GM19238 (cell line): ENCODE measurements at regions not wholly inside any gene's neighbourhood (a gene's known extent, or its start where the extent isn't known, plus 50 kb on each side); places are given as distances from the start of the nearest gene placed in this dataset.
"Not testable (repeated sequence)": the region's sequence is repeated elsewhere in the genome, so short reads cannot be mapped to it uniquely, and the experiment has no call there.

Source experiments
- DNase-seq: peaks from one replicate; pipeline ENCODE4 v3.0.0; 2011; ENCODE audit warnings: low spot score; ENCODE audit not compliant: insufficient read length

DNA sequence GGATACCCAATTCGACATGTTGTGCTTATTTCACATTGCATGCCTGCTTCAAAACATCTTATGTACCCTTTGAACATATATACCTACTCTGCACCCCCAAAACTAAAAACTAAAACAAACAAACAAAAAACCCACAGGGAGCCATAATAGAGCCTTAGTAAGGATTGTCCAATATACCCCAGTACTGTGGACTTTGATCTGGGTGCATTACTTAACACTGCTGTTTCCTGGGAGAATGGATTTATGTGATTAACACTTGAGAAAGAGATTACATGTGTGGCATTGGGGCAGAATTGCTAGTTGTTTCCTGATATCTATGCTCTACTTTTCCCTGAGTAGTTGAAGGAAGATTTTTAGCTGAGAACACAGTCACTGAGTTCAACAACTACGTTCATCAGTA is 583.4 kb upstream of the ROBO1 start:
- DNase-seq, result no peak

DNA sequence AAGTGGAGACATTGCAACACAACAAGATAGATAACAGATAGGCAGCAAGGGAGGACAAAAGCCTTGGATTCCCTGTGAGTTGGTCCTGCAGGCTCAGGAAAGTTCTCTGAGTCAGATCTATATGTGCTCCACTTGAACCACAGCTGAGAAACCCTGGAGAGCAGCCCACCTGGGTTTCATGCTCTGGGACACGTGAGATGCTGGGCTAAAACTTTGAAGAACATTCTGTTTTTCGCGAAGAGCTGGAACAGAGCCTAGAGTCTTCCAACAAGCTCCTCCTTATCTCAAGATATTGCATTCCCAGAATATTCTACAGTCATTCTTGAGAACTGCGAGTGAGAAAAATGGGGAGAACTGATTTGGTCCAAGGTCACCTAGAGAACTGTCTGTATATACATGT is 583.0 kb upstream of the ROBO1 start:
- no peak for DNase-seq

DNA sequence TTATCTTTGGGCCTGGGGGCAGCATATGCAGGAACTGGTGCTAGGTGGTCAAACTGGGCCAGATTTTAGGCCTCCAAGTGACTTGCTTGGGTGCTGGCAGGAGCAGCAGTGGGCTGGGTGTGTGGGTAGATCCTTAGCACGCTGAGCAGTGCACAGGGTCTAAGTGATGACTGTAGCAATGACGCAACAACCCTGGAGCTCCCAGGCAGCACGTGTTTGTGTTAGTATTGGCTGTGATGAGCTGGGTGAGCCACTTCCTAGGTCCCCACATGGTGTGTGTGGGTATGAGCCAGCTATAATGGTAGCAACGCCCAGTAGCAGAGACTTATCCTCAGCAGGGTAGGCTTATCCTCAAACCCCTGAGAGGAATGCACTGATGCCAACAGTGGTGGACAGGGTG is 570.6 kb upstream of the ROBO1 start:
- DNase-seq, result no peak

DNA sequence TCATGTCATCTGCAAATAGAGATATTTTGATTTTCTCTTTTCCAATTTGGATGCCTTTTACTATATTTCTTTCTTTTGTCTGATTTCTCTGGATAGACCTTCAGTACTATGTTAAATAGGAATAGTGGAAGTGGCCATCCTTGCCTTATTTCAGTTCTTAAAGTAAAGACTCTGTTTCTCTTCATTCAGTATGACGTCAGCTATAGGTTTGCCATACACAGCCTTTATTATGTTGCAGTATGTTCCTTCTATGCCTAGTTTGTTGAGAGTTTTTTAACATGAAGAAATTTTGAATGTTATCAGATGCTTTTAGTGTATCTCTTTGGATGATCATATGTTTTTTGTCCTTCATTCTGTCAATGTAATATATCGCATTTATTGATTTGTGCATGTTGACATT is 566.7 kb upstream of the ROBO1 start:
- no peak for DNase-seq

DNA sequence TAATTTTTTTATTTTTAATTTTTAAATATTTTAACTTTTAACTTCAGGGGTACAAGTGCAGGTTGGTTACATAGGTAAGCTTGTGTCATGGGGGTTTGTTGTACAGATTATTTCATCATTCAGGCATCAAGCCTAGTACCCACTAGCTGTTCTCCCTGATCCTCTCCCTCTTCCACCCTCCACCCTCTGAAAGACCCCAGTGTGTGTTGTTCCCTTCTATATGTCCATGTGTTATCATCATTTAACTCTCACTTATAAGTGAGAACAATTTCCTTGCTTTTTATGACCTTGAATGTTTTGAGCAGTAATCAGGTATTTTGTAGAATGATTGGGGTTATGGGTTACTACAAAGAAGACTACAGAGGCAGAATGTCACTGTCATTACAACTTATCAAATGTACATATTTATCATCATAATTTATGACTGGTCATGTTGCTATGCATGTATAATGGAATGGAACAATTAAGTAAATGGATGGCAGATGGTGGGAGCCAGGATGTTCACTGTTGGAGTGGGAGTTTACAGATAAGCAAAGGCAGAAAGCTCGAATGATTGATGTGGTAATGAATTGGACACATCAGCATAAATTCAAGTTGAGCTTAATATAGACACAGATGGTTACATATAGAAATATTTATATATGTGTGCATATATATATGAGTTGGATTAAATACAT is 563.8 kb upstream of the ROBO1 start:
- no peak for DNase-seq

DNA sequence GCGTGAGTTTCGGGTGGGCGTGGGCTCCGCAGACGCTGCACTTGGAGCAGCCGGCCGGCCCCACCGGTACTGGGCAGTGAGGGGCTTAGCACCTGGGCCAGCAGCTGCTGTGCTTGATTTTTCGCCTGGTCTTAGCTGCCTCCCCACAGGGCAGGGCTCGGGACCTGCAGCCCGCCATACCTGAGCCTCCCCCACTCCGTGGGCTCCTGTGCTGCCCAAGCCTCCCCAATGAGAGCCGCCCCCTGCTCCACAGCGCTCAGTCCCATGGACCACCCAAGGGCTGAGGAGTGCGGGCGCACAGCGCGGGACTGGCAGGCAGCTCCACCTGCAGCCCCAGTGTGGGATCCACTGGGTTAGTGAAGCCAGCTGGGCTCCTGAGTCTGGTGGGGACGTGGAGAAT is 546.7 kb upstream of the ROBO1 start:
- DNase-seq, result not testable (repeated sequence)

DNA sequence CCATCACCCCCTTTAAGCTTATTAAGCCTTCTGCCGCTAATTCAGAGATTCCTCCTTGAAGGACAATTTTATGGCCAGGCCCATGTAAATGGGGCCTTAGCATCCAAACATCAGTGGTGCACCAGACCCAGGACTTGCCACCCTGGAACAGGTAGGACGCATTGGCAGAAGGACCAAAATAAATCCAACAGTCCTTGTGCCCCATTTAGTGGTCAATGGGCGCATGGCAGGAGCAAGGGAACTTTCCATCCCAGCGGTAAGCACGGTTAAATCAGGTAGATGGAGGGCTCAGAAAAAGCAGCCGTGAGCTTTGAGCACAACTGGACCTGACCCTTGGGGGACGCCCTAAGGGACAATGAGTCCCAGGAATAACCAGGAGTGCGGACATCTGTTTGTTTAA is 540.8 kb upstream of the ROBO1 start:
- DNase-seq, result no peak

DNA sequence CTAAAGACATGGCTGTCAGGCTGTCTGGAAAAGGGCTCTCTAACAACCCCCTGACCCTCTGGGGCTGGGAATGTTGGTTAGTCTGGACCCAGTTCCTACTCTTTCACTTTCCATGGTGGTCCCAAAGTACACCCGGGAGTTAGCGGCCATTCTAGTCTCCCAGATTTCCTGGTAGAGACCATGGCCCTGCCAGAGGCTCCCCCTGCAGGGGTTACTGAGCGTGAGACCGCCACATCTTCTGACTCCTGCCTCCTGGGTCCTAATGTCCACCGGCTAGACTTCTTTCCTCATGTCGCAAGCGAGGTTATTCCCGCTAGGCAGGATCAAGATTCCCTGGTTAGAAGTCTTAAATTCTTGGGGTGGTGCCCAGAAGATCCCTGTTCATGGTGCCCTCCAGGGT is 540.0 kb upstream of the ROBO1 start:
- DNase-seq, result no peak

DNA sequence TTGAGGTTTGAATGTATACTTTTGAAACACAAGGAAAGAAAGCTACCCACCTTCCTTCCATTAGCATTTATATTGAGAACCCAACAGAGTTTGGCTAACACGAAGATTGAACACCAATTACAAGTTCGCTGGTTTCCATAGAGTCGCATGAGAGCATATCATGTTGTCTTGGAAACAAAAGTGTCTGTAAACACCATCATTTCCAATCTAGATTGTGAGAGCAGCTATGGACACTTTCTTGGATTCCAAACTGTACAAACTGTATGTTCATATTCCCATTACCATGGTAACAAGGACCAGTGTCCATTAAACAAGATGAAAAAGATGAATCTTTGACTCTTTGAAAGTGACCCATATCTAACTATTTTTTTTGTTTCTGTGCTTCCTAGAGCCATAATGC is 529.9 kb upstream of the ROBO1 start:
- no peak for DNase-seq

DNA sequence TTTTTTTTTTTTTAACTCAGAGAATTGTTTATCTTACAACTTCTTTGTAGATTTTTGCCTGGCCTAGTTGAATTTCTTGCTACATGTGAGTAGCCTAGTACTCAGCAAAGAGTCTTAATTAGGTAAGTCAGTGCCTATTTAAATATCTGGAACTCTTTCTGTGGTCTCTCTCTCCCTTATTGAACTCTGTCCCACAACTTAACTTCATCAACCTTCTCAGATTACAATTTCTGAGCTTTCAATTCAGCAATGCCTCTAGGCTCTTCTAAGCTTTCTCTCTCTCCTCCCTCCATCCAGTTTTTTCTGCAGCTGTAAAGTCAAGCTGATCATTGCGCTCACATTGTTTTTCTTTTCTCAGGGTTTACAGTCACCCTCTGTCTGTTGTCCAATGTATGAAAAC is 517.6 kb upstream of the ROBO1 start:
- DNase-seq, result no peak

DNA sequence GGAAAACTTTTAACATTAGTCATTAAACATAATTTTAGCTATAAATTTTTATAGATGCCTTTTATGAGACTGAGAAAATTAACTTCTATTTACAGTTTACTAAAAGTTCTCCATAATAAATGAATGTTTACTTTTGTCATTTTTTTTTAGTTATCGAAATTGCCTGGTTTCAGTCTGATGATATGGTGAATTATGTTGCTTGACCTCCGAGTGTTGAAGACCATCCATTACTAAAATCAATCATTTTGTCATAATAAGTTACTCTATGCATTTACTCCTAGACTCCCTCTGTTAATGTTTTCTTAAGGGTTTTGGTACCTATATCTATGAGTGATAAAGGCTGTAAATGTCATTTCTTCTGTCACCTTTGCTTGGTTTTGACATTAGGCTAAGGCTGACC is 516.0 kb upstream of the ROBO1 start:
- DNase-seq, result no peak

DNA sequence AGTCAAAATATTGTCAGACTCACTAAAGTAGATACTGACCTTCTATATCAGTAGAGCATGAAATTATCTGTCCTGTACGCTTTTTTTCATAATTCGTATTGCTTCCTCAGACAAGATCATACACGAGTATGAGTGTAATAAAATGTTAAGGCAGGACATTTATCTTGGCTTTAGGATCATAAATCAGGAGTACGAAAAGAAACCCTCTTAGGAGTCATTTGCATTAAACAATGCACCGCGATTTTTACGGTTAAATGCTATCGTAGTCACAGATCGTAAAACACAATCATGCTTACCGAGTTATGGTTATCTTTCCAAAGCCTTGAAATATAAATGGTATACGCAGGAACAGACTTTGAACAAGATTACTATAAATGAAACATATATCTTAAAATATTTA is 510.3 kb upstream of the ROBO1 start:
- DNase-seq, result no peak

DNA sequence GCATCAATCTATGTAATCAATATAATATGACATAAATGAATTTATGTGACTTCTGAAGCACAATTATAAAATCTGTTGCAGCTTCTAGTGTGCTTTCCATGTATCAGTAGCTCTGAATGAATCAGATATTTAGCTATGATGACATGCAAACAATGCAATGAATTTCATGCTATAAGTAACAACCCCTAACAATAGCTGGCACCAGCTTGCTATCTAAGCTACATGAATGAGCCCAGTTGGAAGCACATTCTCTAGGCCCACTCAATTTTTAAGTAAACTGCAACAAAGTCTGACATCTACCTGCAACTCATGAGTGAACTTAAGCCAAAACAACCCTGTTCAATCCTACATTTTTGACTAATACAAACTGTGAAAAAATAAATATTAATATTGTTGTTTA is 507.3 kb upstream of the ROBO1 start:
- no peak for DNase-seq

DNA sequence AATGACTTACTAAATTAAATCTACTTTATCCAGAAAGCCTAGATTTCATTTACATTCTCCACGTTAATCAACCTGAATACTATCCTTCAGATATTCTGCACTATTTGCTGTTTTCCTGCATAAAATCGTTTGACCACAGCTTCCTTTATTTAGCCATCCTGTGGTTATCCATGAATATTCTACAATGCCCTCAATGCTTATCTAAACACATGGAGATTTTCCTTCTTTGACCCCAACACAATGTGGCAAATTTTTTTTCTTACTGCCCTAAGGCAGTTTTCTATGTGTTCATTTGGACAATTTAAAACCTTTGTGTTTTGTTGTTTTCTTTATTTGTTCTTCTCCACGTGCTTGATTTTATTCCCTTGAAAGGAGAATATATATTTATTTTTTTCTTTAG is 495.5 kb upstream of the ROBO1 start:
- no peak for DNase-seq

DNA sequence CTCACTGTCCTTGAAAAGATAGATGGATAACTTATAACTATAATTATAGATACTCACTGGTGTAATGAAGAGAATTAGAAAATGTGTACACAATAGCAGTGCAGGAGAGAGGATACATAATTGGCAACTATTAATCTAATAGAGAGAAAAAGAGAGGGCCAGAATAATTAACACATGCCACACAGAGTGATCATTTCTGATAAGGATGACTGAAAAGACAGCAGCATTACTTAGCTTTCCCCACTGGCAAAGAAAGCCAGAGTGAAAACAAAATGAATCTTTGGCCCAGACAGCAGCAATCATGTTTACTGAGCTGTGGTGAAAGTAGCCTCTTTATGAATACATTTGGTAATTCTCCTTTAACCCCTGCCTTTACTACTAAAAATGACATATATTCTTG is 493.3 kb upstream of the ROBO1 start:
- no peak for DNase-seq

DNA sequence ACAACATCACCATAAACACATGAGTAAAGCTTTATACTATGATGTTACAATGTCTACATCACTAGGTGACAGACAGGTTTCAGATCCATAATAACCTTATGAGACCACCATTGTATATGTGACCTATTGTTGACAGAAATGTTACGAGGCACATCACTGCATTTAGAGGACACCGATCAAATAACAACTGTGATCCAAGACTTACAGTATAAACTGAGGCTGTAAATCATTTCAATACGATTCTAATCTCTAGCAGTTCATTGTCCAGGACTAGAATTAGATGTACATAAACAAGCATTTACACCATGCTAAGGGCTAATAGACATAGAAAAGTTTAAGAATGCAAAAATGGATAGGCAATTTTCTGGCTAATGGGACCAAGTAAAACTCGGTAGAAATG is 491.9 kb upstream of the ROBO1 start:
- DNase-seq, result no peak

DNA sequence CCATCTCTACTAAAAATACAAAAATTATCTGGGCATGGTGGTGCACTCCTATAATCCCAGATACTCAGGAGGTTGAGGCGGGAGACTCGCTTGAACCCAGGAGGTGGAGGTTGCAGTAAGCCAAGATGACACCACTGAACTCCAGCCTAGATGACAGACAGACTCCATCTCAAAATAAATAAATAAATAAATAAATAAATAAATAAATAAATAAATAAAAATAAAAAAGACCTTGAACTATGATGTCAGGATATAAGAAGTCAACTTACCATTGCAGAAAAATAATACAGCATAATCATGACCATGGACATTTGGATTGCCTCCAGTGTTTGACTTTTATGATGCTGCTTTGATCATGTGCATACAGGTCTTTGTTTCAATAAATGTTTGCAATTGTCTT is 484.3 kb upstream of the ROBO1 start:
- no peak for DNase-seq

DNA sequence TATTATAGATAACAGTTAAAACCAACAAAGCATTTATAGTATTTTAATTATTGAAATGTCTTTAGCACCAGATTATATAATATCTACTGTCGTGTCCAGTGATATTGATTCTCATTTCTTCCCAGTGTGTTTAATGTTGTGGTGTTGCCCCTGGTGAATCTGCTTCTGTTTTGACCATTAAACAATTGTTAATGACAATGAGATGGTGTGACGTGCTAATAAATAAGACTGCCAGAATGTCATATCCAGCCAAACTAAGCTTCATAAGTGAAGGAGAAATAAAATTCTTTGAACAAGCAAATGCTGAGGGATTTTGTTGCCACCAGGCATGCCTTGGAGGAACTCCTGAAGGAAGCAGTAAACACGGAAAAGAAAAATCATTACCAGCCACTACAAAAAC is 480.0 kb upstream of the ROBO1 start:
- DNase-seq, result no peak

DNA sequence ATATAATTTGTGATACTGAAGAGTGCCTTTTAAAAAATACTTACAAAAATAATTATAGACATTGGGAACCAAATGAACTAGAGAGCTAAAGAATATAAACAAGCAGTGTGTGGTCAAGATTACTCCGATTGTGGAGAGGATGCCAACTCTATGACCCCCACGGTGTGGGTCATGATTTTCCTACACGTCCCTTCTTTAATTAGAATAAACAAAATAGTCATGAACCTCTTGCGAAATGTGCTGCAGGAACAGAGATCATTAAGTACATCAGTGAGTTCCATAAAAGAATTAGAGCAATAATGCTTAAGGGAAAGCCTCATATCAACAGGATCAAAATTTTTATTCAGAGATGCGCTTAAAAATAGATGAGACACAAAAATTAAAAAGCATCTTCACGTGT is 476.6 kb upstream of the ROBO1 start:
- DNase-seq, result no peak

DNA sequence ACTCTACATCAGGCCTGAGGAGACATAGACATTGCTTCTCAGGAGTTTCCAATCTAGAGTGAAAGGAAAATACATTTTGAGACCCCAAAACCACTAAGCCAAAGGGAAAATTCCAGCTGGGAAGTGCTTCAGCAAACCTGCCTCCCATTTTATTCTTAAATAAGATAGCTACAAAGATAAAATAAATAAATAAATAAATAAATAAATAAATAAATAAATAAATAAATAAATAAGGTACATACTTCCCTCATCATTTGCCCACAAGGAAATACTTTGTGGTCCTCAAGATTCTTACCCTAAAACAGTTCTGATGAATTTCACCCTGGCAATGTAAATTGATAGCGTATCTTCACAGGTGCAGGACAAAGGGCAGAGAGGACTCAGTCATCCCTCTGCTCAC is 474.0 kb upstream of the ROBO1 start:
- no peak for DNase-seq

DNA sequence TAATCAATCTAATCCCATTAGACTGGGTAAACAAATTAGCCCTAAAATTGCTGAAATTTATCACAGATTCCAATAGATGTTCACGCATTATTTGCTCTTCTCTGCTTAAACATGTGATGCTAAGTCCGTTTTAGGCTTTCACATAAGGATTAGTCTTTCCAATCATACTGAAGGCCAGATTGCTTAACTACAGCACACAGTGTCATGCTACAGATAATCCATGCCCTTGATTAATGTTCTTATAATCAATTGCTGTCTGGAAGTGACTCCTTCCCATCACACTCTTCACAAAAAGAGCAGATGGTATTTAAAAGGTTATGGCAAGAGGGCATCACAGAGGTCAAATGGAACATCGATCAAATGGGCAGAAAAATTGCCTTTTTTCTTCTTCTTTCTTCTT is 471.5 kb upstream of the ROBO1 start:
- DNase-seq, result no peak

DNA sequence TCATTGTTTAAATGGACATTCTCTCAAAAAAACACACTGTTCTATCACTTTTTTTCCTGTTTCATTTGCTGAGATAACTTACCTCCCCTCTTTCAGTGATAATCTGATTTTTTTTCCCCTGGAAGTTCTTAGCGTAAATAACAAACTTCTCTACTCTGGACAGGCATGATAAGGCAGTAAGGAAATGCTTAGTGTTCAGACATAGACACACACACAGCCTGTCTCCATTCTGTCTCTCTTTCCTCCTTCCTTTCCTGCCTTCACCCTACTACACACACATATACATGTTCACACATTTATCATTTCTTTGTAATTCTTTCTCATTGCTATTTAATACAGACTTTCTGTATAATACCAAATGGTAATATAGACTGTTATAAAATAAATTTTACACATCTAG is 470.8 kb upstream of the ROBO1 start:
- no peak for DNase-seq

DNA sequence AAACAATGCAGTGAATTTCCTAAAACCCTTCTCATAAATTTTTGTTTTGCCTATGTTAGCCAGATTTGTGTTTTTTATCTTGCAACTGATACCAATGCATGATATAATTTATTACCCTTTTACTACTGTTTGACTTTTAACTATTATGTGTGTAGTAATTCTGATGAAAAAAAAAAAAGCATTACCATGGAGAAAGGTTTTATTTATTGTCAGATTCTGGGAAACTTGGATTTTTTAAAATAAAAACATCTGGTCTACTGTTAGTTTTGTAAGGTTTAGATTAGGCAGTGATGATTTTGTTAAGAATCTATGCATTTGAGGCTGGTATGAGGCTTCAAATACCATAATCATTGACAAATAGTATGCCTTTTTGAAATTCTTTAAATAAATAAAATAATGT is 470.4 kb upstream of the ROBO1 start:
- DNase-seq, result no peak

DNA sequence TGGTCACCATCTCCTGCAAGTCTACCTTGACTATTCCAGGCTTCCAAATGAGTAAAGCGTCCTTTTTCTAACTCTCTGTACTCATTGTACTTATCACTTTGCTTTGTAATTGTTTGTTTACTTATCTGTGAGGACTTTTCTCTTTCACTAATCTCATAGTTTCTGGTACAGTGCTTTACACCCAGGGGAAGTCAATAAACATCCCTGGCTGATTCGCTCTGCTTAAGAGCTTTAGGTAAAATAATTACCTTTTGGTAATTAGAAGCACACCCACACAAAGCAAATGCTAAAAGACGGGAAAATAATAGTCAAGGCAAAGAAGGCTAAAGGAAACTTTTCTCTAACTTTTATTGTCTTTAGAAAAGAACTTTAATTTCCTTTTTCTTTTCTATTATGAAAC is 466.9 kb upstream of the ROBO1 start:
- no peak for DNase-seq
